ENCODE measurements at regions not wholly inside any gene's neighbourhood (a gene's known extent, or its start where the extent isn't known, plus 50 kb on each side); places are given as distances from the start of the nearest gene placed in this dataset.

DNA sequence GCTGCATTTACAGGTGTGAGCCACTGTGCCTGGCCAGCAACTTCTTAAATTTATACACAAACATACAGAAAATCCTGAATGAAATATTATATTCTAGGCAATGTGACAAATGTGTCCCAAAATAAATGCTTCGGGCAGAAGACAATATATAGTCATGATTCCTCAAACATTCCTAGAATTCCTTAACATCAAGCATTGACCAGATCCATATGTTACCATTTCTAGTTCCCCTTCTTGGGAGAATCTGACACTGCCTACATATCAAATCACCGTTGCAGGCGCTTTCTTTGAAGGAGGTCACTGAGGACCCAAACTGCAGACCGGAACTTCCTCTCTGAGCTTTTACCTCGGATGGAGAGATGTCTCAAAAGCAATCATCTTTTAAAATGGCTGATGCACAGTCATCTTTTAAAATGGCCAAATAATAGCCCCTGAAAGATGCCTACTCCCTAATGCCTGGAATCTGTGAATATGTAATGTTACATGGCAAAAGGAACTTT, 323.5 kb downstream of the PHF14 start:
- TF ChIP-seq TEAD4 (IDR thresholded peaks at IDR 0.05): no peak
- no peak for TF ChIP-seq NFIC (IDR thresholded peaks at IDR 0.05)
- TF ChIP-seq, protein P1, sequence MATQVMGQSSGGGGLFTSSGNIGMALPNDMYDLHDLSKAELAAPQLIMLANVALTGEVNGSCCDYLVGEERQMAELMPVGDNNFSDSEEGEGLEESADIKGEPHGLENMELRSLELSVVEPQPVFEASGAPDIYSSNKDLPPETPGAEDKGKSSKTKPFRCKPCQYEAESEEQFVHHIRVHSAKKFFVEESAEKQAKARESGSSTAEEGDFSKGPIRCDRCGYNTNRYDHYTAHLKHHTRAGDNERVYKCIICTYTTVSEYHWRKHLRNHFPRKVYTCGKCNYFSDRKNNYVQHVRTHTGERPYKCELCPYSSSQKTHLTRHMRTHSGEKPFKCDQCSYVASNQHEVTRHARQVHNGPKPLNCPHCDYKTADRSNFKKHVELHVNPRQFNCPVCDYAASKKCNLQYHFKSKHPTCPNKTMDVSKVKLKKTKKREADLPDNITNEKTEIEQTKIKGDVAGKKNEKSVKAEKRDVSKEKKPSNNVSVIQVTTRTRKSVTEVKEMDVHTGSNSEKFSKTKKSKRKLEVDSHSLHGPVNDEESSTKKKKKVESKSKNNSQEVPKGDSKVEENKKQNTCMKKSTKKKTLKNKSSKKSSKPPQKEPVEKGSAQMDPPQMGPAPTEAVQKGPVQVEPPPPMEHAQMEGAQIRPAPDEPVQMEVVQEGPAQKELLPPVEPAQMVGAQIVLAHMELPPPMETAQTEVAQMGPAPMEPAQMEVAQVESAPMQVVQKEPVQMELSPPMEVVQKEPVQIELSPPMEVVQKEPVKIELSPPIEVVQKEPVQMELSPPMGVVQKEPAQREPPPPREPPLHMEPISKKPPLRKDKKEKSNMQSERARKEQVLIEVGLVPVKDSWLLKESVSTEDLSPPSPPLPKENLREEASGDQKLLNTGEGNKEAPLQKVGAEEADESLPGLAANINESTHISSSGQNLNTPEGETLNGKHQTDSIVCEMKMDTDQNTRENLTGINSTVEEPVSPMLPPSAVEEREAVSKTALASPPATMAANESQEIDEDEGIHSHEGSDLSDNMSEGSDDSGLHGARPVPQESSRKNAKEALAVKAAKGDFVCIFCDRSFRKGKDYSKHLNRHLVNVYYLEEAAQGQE (IDR thresholded peaks at IDR 0.05; ENCODE audit: low read depth): no peak
- no peak for TF ChIP-seq ZBTB7A (IDR thresholded peaks at IDR 0.05; ENCODE audit: low read depth)

All from Ishikawa (cell line).